K562 (cell line): ENCODE measurements at regions not wholly inside any gene's neighbourhood (a gene's known extent, or its start where the extent isn't known, plus 50 kb on each side); places are given as distances from the start of the nearest gene placed in this dataset.
A peak's percentile ranks its signal among the peaks of the same experiment; 100 is the strongest.

Experiments used
- BRD4 ChIP-seq: fragments of 200-600 bp; sonication (generic); IDR thresholded peaks from 2 replicates; pipeline ENCODE4 v1.6.1; 2017; ENCODE audit warnings: inconsistent platforms
- DPF2 ChIP-seq: fragments of 450-650 bp; IDR thresholded peaks from 2 replicates; pipeline ENCODE4 v1.6.1; 2016
- POLR3G ChIP-seq: IDR thresholded peaks from 2 replicates; pipeline ENCODE4 v1.6.1; 2011; ENCODE audit not compliant: insufficient read length, insufficient replicate concordance; ENCODE audit errors: extremely low read depth
- SMAD3 ChIP-seq: fragments of 450-650 bp; formaldehyde crosslinking; conservative IDR thresholded peaks from 2 replicates; pipeline ENCODE4 v1.4.0; 2020; ENCODE audit warnings: mild to moderate bottlenecking
- SRSF7 ChIP-seq: fragments of 200-400 bp; formaldehyde crosslinking; optimal IDR thresholded peaks from 2 replicates; pipeline ENCODE3; 2017; ENCODE audit warnings: mild to moderate bottlenecking, low read depth, low read length
- TAL1 ChIP-seq: fragments of 450-650 bp; IDR thresholded peaks from 2 replicates; pipeline ENCODE4 v1.6.1; 2016; ENCODE audit warnings: mild to moderate bottlenecking
- TCF7L2 ChIP-seq: fragments of 150-350 bp; IDR thresholded peaks from 2 replicates; pipeline ENCODE4 v1.6.1; 2016; ENCODE audit warnings: low read depth, mild to moderate bottlenecking, low read length, moderate library complexity
- TFE3 ChIP-seq: fragments of 450-650 bp; formaldehyde crosslinking; IDR thresholded peaks from 2 replicates; pipeline ENCODE4 v1.4.0; 2020; ENCODE audit warnings: mild to moderate bottlenecking, mixed read lengths
- ZNF280B ChIP-seq: fragments of 250-450 bp; sonication (Bioruptor Pico); IDR thresholded peaks from 2 replicates; pipeline ENCODE4 v1.5.1; 2021; ENCODE audit warnings: mild to moderate bottlenecking
- ZNF79 ChIP-seq: fragments of 250-450 bp; sonication (Bioruptor Pico); IDR thresholded peaks from 2 replicates; pipeline ENCODE4 v1.4.0; 2020; ENCODE audit warnings: low read depth, mild to moderate bottlenecking, moderate library complexity
- TF ChIP-seq, protein P1 (sequence below): sonication (generic); formaldehyde crosslinking; IDR thresholded peaks from 2 replicates; pipeline ENCODE4 v1.8.1; 2023; ENCODE audit warnings: mild to moderate bottlenecking, missing genetic modification reagents, moderate library complexity
- TF ChIP-seq, protein P2 (sequence below), 2 experiments: fragments of 450-650 bp; conservative IDR thresholded peaks; 2 replicates each; pipeline ENCODE4 v1.6.1; 2017; ENCODE audit warnings: mild to moderate bottlenecking in 2 of 2, moderate library complexity in 2 of 2
- TF ChIP-seq, protein P3 (sequence below): fragments of 200-800 bp; sonication (Bioruptor generic); IDR thresholded peaks from 2 replicates; pipeline ENCODE4 v1.6.1; 2017; ENCODE audit warnings: missing genetic modification characterization, missing compliant biosample characterization
- TF ChIP-seq, protein P4 (sequence below), 2 experiments: fragments of 450-650 bp; IDR thresholded peaks; 2 replicates each; pipeline ENCODE4 v1.6.1; 2018; ENCODE audit warnings: mild to moderate bottlenecking in 2 of 2, low read depth in 1 of 2; ENCODE audit not compliant: partially characterized antibody in 2 of 2
- TF ChIP-seq, protein P5 (sequence below): fragments of 200-800 bp; sonication (Bioruptor generic); IDR thresholded peaks from 2 replicates; pipeline ENCODE4 v1.6.1; 2017; ENCODE audit warnings: missing genetic modification characterization, missing compliant biosample characterization

GRCh38 chr16:65769055-65769465 is 597.4 kb upstream of the CDH5 start (continued):
- peak; percentile 91 for TF ChIP-seq DPF2
- TF ChIP-seq, protein P1, sequence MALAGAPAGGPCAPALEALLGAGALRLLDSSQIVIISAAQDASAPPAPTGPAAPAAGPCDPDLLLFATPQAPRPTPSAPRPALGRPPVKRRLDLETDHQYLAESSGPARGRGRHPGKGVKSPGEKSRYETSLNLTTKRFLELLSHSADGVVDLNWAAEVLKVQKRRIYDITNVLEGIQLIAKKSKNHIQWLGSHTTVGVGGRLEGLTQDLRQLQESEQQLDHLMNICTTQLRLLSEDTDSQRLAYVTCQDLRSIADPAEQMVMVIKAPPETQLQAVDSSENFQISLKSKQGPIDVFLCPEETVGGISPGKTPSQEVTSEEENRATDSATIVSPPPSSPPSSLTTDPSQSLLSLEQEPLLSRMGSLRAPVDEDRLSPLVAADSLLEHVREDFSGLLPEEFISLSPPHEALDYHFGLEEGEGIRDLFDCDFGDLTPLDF: no peak
- 0 out of 2 replicates have a peak, but pooled peaks have one; percentile 27 for TF ChIP-seq TCF7L2
- no peak for TF ChIP-seq BRD4
- peak; percentile 100 for TF ChIP-seq ZNF280B
- TF ChIP-seq SMAD3 (CRISPR knock-in tag): peak; percentile 100
- peak; percentile 93 for TF ChIP-seq TFE3 (CRISPR knock-in tag)
- TF ChIP-seq TAL1: peak; percentile 97
- TF ChIP-seq, protein P2, sequence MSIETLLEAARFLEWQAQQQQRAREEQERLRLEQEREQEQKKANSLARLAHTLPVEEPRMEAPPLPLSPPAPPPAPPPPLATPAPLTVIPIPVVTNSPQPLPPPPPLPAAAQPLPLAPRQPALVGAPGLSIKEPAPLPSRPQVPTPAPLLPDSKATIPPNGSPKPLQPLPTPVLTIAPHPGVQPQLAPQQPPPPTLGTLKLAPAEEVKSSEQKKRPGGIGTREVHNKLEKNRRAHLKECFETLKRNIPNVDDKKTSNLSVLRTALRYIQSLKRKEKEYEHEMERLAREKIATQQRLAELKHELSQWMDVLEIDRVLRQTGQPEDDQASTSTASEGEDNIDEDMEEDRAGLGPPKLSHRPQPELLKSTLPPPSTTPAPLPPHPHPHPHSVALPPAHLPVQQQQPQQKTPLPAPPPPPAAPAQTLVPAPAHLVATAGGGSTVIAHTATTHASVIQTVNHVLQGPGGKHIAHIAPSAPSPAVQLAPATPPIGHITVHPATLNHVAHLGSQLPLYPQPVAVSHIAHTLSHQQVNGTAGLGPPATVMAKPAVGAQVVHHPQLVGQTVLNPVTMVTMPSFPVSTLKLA (conservative IDR thresholded peaks at IDR 0.05): peak in 1 of 2 experiments; percentile 34; a peak in 1 of 4 replicates
- peak; percentile 99 for TF ChIP-seq ZNF79 (CRISPR knock-in tag)
- TF ChIP-seq, protein P3, sequence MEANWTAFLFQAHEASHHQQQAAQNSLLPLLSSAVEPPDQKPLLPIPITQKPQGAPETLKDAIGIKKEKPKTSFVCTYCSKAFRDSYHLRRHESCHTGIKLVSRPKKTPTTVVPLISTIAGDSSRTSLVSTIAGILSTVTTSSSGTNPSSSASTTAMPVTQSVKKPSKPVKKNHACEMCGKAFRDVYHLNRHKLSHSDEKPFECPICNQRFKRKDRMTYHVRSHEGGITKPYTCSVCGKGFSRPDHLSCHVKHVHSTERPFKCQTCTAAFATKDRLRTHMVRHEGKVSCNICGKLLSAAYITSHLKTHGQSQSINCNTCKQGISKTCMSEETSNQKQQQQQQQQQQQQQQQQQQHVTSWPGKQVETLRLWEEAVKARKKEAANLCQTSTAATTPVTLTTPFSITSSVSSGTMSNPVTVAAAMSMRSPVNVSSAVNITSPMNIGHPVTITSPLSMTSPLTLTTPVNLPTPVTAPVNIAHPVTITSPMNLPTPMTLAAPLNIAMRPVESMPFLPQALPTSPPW (CRISPR knock-in tag): peak; percentile 65; the same call in 1 of the 2 replicates
- TF ChIP-seq POLR3G: no peak
- TF ChIP-seq SRSF7: no peak
- TF ChIP-seq, protein P4, sequence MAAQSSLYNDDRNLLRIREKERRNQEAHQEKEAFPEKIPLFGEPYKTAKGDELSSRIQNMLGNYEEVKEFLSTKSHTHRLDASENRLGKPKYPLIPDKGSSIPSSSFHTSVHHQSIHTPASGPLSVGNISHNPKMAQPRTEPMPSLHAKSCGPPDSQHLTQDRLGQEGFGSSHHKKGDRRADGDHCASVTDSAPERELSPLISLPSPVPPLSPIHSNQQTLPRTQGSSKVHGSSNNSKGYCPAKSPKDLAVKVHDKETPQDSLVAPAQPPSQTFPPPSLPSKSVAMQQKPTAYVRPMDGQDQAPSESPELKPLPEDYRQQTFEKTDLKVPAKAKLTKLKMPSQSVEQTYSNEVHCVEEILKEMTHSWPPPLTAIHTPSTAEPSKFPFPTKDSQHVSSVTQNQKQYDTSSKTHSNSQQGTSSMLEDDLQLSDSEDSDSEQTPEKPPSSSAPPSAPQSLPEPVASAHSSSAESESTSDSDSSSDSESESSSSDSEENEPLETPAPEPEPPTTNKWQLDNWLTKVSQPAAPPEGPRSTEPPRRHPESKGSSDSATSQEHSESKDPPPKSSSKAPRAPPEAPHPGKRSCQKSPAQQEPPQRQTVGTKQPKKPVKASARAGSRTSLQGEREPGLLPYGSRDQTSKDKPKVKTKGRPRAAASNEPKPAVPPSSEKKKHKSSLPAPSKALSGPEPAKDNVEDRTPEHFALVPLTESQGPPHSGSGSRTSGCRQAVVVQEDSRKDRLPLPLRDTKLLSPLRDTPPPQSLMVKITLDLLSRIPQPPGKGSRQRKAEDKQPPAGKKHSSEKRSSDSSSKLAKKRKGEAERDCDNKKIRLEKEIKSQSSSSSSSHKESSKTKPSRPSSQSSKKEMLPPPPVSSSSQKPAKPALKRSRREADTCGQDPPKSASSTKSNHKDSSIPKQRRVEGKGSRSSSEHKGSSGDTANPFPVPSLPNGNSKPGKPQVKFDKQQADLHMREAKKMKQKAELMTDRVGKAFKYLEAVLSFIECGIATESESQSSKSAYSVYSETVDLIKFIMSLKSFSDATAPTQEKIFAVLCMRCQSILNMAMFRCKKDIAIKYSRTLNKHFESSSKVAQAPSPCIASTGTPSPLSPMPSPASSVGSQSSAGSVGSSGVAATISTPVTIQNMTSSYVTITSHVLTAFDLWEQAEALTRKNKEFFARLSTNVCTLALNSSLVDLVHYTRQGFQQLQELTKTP (IDR thresholded peaks at IDR 0.05; ENCODE audit: low read depth in 1 of 2, partially characterized antibody in 2 of 2): peak; percentile 49 to 60
- TF ChIP-seq, protein P5, sequence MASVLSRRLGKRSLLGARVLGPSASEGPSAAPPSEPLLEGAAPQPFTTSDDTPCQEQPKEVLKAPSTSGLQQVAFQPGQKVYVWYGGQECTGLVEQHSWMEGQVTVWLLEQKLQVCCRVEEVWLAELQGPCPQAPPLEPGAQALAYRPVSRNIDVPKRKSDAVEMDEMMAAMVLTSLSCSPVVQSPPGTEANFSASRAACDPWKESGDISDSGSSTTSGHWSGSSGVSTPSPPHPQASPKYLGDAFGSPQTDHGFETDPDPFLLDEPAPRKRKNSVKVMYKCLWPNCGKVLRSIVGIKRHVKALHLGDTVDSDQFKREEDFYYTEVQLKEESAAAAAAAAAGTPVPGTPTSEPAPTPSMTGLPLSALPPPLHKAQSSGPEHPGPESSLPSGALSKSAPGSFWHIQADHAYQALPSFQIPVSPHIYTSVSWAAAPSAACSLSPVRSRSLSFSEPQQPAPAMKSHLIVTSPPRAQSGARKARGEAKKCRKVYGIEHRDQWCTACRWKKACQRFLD (CRISPR knock-in tag): peak; percentile 99
